ENCODE measurements at regions not wholly inside any gene's neighbourhood (a gene's known extent, or its start where the extent isn't known, plus 50 kb on each side); places are given as distances from the start of the nearest gene placed in this dataset.

- Histone ChIP-seq H3K9me3 (replicated peaks; ENCODE audit: low read length) (no peaks in the 10 kb centered on the region), H3K4me3 (ENCODE audit: low read length) (no peak overlapping the region), H3K36me3 (ENCODE audit: insufficient read depth, low read length) (no peaks in the 10 kb centered on the region), H3K9ac (ENCODE audit: low read depth, low read length) (no peak overlapping the region), H3K27me3 (ENCODE audit: control insufficient read depth, insufficient read depth, low read length) (peaks cover 55% of the 10 kb centered on the region), H3K4me1 (ENCODE audit: control insufficient read depth, insufficient read depth, low read length) (no peaks in the 10 kb centered on the region), H3K4me2 (ENCODE audit: low read length) (no peak overlapping the region)
These were observed 402.1 kb downstream of the SEC14L1 start for GRCh38 chr17:77542551-77543490.

DNA sequence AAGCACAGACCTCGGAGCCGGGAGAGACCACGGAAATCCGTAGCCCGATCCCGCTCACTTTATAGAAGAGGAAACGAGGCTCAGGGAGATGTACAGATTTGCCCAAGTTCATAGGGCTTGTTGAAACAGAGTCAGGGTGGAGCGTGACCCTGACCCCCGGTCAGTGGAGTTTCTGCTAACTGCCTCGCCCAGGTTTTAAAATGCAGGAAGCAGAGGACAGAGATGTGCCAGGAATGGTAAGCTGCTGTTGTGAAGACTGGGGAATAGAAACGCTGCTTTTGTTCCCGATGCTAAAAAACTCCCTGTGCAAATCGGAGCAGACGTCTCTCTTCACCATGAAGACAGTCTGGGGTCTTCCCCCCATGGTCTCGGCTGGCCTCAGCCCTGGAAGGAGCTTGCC, 403.0 kb downstream of the SEC14L1 start:
- Histone ChIP-seq H3K36me3 (ENCODE audit: insufficient read depth, low read length) (no peaks in the 10 kb centered on the region), H3K9me3 (replicated peaks; ENCODE audit: low read length) (no peaks in the 10 kb centered on the region), H3K4me1 (ENCODE audit: control insufficient read depth, insufficient read depth, low read length) (no peaks in the 10 kb centered on the region), H3K27me3 (ENCODE audit: control insufficient read depth, insufficient read depth, low read length) (peaks cover 50% of the 10 kb centered on the region), H3K4me3 (ENCODE audit: low read length) (no peak overlapping the region), H3K4me2 (ENCODE audit: low read length) (no peak overlapping the region), H3K9ac (ENCODE audit: low read depth, low read length) (no peak overlapping the region)

DNA sequence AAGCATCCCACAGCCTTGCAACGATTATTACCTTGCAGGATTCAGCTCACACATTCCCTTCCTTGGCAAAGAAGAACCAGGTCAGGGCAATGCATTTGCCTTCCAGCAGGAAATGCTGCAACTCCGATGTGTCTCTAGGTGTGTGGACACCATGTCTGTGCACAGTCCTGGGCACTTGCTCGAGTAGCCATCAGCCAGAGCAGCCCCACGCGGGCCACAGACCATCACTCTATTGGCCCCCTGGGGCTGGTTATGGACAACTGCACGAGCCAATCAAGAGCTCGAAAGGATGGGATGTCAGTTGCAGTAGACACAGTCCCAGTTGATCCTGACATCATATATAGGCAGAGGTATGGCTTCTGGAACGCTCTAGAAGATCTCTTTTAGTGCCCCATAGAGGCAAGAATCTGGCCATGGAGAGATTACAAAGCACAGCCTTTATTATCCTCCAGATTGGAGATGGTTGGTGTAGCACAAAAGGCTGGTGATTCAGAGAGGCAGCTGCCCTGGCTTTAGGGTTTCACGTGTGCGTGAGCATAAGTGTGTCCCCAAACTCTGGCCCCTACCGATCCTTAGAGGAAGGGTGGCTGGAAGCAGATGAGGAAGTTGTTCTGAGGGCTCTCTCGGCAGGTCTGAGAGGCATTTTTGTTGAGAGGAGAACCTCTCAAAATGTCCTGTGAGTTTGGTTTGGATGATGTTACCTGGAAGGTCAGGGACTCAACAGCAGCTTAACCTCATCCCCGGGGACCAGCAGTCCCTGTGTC, 403.8 kb downstream of the SEC14L1 start:
- H3K9ac ChIP-seq (ENCODE audit: low read depth, low read length), result no peak overlapping the region

GRCh38 chr17:77546772-77547241, 406.0 kb downstream of the SEC14L1 start:
- Histone ChIP-seq H3K4me2 (ENCODE audit: low read length) (no peak overlapping the region), H3K36me3 (ENCODE audit: insufficient read depth, low read length) (no peaks in the 10 kb centered on the region), H3K4me3 (ENCODE audit: low read length) (no peak overlapping the region), H3K9me3 (replicated peaks; ENCODE audit: low read length) (no peaks in the 10 kb centered on the region), H3K4me1 (ENCODE audit: control insufficient read depth, insufficient read depth, low read length) (no peaks in the 10 kb centered on the region), H3K27me3 (ENCODE audit: control insufficient read depth, insufficient read depth, low read length) (peaks cover 39% of the 10 kb centered on the region), H3K9ac (ENCODE audit: low read depth, low read length) (no peak overlapping the region)

More for the DNA sequence above, 403.8 kb downstream of the SEC14L1 start:
- H3K36me3 ChIP-seq (ENCODE audit: insufficient read depth, low read length), result no peaks in the 10 kb centered on the region
- no peaks in the 10 kb centered on the region for H3K9me3 ChIP-seq (replicated peaks; ENCODE audit: low read length)
- H3K4me3 ChIP-seq (ENCODE audit: low read length), result no peak overlapping the region
- H3K4me2 ChIP-seq (ENCODE audit: low read length), result no peak overlapping the region
- H3K27me3 ChIP-seq (ENCODE audit: control insufficient read depth, insufficient read depth, low read length), result peaks cover 52% of the 10 kb centered on the region
- H3K4me1 ChIP-seq (ENCODE audit: control insufficient read depth, insufficient read depth, low read length), result no peaks in the 10 kb centered on the region

DNA sequence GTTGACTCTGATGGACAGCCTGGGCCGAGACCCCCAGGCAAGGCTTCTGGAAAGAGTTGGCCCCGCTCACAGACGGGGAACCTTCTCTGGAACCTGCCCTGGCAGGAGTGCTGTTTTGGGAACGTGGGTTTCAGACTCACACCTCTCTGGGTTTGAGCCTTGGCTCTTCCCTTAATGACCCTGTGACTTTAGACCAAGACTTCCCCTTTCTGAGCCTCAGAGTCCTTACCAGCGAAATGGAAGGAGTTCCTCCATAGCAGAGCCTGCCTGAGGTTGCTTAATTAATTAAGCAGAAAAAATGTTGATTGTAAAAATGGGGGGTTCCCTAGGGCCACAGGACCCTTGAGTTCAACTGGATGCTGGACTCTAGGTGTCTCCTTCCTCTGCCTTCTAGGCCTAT, 408.2 kb downstream of the SEC14L1 start:
- H3K36me3 ChIP-seq (ENCODE audit: insufficient read depth, low read length), result no peaks in the 10 kb centered on the region
- no peak overlapping the region for H3K9ac ChIP-seq (ENCODE audit: low read depth, low read length)
- no peaks in the 10 kb centered on the region for H3K4me1 ChIP-seq (ENCODE audit: control insufficient read depth, insufficient read depth, low read length)
- no peak overlapping the region for H3K4me3 ChIP-seq (ENCODE audit: low read length)
- peaks cover 54% of the 10 kb centered on the region for H3K27me3 ChIP-seq (ENCODE audit: control insufficient read depth, insufficient read depth, low read length)
- no peaks in the 10 kb centered on the region for H3K9me3 ChIP-seq (replicated peaks; ENCODE audit: low read length)
- no peak overlapping the region for H3K4me2 ChIP-seq (ENCODE audit: low read length)

DNA sequence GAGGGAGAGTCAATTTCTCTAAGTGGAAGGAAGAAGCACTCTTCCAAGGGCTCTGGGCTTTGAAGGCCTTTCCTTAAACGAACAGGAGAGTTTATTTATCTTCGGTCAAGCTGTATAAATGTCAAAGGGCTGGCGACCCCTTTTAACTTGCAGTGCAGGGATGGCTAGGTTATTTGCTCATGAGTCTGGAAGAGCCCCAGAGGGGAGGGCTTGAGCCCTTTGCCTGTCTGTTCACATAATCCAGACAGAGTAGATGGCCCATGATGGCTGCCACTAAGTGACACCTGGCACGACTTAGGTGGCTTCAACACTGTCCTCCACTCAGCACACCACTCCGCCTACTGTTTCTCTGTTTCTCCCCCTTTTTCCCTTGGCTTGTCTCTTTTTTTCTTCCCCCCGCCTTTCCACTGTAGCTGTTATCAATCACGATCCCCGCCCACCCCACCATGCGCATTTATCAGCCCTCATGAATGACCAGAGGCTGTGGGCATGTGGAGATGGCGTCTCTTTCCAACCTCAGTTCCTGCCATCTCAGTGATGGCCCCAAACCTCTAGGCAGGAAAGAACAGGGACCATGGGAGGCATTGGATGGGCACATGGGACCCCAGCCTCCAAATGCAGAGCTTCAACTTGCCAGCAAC, 408.7 kb upstream of the TNRC6C start:
- no peaks in the 10 kb centered on the region for H3K9me3 ChIP-seq (replicated peaks; ENCODE audit: low read length)
- no peak overlapping the region for H3K4me3 ChIP-seq (ENCODE audit: low read length)
- no peaks in the 10 kb centered on the region for H3K4me1 ChIP-seq (ENCODE audit: control insufficient read depth, insufficient read depth, low read length)
- peaks cover 51% of the 10 kb centered on the region for H3K27me3 ChIP-seq (ENCODE audit: control insufficient read depth, insufficient read depth, low read length)
- no peak overlapping the region for H3K4me2 ChIP-seq (ENCODE audit: low read length)
- H3K36me3 ChIP-seq (ENCODE audit: insufficient read depth, low read length), result no peaks in the 10 kb centered on the region
- H3K9ac ChIP-seq (ENCODE audit: low read depth, low read length), result no peak overlapping the region

GRCh38 chr17:77553459-77554066, 404.9 kb upstream of the TNRC6C start:
- Histone ChIP-seq H3K9ac (ENCODE audit: low read depth, low read length) (no peak overlapping the region), H3K27me3 (ENCODE audit: control insufficient read depth, insufficient read depth, low read length) (peaks cover 74% of the 10 kb centered on the region), H3K4me2 (ENCODE audit: low read length) (no peak overlapping the region), H3K36me3 (ENCODE audit: insufficient read depth, low read length) (no peaks in the 10 kb centered on the region), H3K4me1 (ENCODE audit: control insufficient read depth, insufficient read depth, low read length) (no peaks in the 10 kb centered on the region), H3K4me3 (ENCODE audit: low read length) (no peak overlapping the region), H3K9me3 (replicated peaks; ENCODE audit: low read length) (no peaks in the 10 kb centered on the region)

DNA sequence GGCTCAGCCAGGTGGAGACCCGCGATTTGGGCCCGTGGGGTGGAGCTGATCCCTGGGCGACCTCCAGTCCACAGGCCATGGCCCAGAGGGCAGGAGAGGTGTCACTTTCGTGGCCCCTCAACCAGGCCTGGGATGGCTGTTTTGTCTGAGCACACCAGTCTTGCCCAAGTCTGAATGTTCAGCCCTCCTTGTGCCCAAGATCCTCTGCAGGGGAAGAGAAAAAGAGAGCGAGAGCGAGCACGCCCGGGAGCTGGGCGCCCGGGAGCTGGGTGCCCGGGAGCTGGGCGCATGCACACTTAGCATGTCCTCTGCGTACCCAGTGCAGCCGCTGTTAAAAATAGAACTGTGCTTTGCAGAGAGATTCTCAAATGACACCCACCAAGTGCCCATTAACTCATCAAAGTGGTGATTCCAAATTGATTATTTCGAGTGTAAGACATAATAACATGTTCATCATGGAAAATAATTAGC, 403.3 kb upstream of the TNRC6C start:
- Histone ChIP-seq H3K4me1 (ENCODE audit: control insufficient read depth, insufficient read depth, low read length) (no peaks in the 10 kb centered on the region), H3K36me3 (ENCODE audit: insufficient read depth, low read length) (no peaks in the 10 kb centered on the region), H3K4me2 (ENCODE audit: low read length) (no peak overlapping the region), H3K9ac (ENCODE audit: low read depth, low read length) (no peak overlapping the region), H3K27me3 (ENCODE audit: control insufficient read depth, insufficient read depth, low read length) (peaks cover 81% of the 10 kb centered on the region), H3K9me3 (replicated peaks; ENCODE audit: low read length) (no peaks in the 10 kb centered on the region), H3K4me3 (ENCODE audit: low read length) (no peak overlapping the region)

DNA sequence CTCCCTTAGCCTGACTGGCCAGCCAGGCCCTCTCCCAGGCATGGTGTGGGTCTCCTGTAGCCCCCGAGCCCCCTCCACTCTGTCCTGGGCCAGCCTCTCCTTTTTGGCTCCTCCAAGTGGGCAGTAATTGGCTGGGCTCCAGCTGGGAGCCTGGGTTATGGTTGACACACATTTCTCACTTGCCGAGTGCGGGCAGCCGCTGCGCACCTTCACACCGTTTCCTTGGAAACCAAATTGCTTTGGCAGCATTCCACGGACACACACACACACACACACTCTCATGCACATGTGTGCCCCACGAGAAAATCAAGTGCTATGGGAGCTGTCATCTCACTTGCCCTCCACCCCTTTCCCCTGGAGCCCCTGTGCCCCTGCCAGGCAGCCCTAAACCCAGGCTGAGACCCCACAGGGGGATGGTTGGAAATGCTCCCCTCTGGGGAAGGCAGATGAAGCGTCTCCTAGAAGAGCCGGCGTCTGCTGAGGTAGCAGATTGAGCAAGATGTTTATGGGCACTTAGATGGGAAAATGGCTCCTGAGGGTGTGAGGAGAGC, 402.7 kb upstream of the TNRC6C start:
- no peaks in the 10 kb centered on the region for H3K36me3 ChIP-seq (ENCODE audit: insufficient read depth, low read length)
- H3K27me3 ChIP-seq (ENCODE audit: control insufficient read depth, insufficient read depth, low read length), result peaks cover 86% of the 10 kb centered on the region
- H3K4me3 ChIP-seq (ENCODE audit: low read length), result no peak overlapping the region
- H3K4me2 ChIP-seq (ENCODE audit: low read length), result no peak overlapping the region
- H3K4me1 ChIP-seq (ENCODE audit: control insufficient read depth, insufficient read depth, low read length), result no peaks in the 10 kb centered on the region
- H3K9me3 ChIP-seq (replicated peaks; ENCODE audit: low read length), result no peaks in the 10 kb centered on the region
- no peak overlapping the region for H3K9ac ChIP-seq (ENCODE audit: low read depth, low read length)

- Histone ChIP-seq H3K36me3 (ENCODE audit: insufficient read depth, low read length) (no peaks in the 10 kb centered on the region), H3K4me2 (ENCODE audit: low read length) (no peak overlapping the region), H3K27me3 (ENCODE audit: control insufficient read depth, insufficient read depth, low read length) (peaks cover 88% of the 10 kb centered on the region), H3K9me3 (replicated peaks; ENCODE audit: low read length) (no peaks in the 10 kb centered on the region), H3K4me1 (ENCODE audit: control insufficient read depth, insufficient read depth, low read length) (no peaks in the 10 kb centered on the region), H3K4me3 (ENCODE audit: low read length) (no peak overlapping the region), H3K9ac (ENCODE audit: low read depth, low read length) (no peak overlapping the region)
These were observed 402.0 kb upstream of the TNRC6C start for GRCh38 chr17:77556383-77557061.
